ENCODE measurements at regions not wholly inside any gene's neighbourhood (a gene's known extent, or its start where the extent isn't known, plus 50 kb on each side); places are given as distances from the start of the nearest gene placed in this dataset.

- peaks cover 11% of the 10 kb centered on the region for H3K4me1 ChIP-seq (replicated peaks)
- H3K9me3 ChIP-seq (replicated peaks) = no peaks in the 10 kb centered on the region; the same call in 1 of the 2 replicates
- H3K27ac ChIP-seq = no peak overlapping the region
- DNase-seq (ENCODE audit: low read depth in 1 of 2, low spot score in 2 of 2) = no peak
- H3K36me3 ChIP-seq = no peaks in the 10 kb centered on the region
- no peak overlapping the region for H3K4me3 ChIP-seq
- H3K27me3 ChIP-seq (replicated peaks) = no peaks in the 10 kb centered on the region
Observed at GRCh38 chr10:44190541-44190940, 194.4 kb downstream of the CXCL12 start.

- Histone ChIP-seq H3K27me3 (replicated peaks) (no peaks in the 10 kb centered on the region), H3K36me3 (no peaks in the 10 kb centered on the region), H3K27ac (no peak overlapping the region), H3K4me3 (no peak overlapping the region), H3K4me1 (replicated peaks) (peaks cover 19% of the 10 kb centered on the region), H3K9me3 (replicated peaks) (no peaks in the 10 kb centered on the region; the same call in 1 of the 2 replicates)
- no peak for DNase-seq (ENCODE audit: low read depth in 1 of 2, low spot score in 2 of 2)
Observed at GRCh38 chr10:44186821-44187220, 198.1 kb downstream of the CXCL12 start.

DNA sequence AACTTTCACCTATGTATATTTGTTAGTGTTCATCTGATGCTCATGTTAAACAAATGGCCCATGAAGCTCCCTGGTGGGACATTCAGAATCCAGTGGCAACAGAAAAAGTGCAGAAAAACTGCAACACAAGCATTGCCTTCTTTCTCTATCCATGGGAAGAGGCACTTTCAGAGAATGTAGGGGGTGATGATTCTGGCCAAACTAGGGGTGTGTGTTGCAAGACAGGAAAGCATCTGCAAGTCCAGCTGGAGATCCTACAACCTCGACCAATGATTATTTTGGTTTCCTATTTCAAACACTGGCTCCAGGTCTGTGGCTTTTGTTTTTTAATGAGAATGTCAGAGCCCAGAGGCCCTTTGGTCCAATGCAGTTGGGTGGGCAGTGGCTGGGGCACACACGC lies 198.7 kb downstream of the CXCL12 start:
- H3K27ac ChIP-seq = no peak overlapping the region
- DNase-seq (ENCODE audit: low read depth in 1 of 2, low spot score in 2 of 2) = no peak
- H3K4me3 ChIP-seq = no peak overlapping the region

GRCh38 chr10:44185315-44185666 lies 199.6 kb downstream of the CXCL12 start:
- peaks cover 26% of the 10 kb centered on the region for H3K4me1 ChIP-seq (replicated peaks)
- H3K9me3 ChIP-seq (replicated peaks) = no peaks in the 10 kb centered on the region
- DNase-seq (ENCODE audit: low read depth in 1 of 2, low spot score in 2 of 2) = no peak
- no peaks in the 10 kb centered on the region for H3K36me3 ChIP-seq
- no peak overlapping the region for H3K27ac ChIP-seq
- no peak overlapping the region for H3K4me3 ChIP-seq
- no peaks in the 10 kb centered on the region for H3K27me3 ChIP-seq (replicated peaks)

More for the DNA sequence above, 198.7 kb downstream of the CXCL12 start:
- H3K36me3 ChIP-seq = no peaks in the 10 kb centered on the region
- no peaks in the 10 kb centered on the region for H3K27me3 ChIP-seq (replicated peaks)
- H3K4me1 ChIP-seq (replicated peaks) = peaks cover 19% of the 10 kb centered on the region
- no peaks in the 10 kb centered on the region; the same call in 1 of the 2 replicates for H3K9me3 ChIP-seq (replicated peaks)

DNA sequence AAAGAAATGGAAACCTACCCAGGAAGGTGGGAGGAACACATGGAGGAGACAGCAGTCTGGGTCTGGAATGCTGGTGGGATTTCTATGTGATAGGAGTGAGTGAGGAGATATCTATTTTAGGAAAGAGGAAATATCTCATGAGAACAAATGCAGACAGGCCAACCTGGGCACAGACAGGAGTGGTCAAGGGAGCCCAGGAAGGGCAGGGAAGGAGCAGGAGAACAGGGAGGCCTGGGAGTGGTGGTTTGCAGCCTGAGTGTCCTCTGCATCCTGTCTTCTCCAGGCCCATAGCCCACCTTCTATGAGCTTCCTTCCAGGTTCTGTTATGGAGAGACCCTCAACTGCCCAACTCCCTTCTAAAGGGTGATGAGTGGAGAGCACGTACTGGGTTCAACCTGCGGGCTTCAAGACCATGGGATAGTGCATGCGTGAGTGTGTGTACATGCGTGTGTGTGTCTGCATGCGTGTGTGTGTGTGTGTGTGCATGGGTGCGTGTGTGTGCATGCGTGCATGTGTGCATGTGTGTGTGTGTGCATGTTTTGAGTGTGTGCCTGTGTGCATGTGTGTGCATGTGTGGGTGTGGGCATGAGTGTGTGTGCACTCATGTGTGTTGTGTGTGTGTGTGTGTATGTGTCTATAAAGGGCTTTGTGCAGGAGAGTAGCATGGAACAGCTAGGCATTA lies 200.1 kb downstream of the CXCL12 start:
- peaks cover 31% of the 10 kb centered on the region for H3K4me1 ChIP-seq (replicated peaks)

GRCh38 chr10:44183667-44184632 lies 200.9 kb downstream of the CXCL12 start:
- DNase-seq (ENCODE audit: low read depth in 1 of 2, low spot score in 2 of 2) = peak in 1 of 2 experiments; percentile 67

More for the DNA sequence above, 200.1 kb downstream of the CXCL12 start:
- Histone ChIP-seq H3K9me3 (replicated peaks) (no peaks in the 10 kb centered on the region), H3K36me3 (no peaks in the 10 kb centered on the region), H3K27ac (no peak overlapping the region), H3K4me3 (no peak overlapping the region), H3K27me3 (replicated peaks) (no peaks in the 10 kb centered on the region)
- DNase-seq (ENCODE audit: low read depth in 1 of 2, low spot score in 2 of 2) = no peak

GRCh38 chr10:44182909-44183308 lies 202.0 kb downstream of the CXCL12 start:
- DNase-seq (ENCODE audit: low read depth in 1 of 2, low spot score in 2 of 2) = no peak
- Histone ChIP-seq H3K4me3 (no peak overlapping the region), H3K27ac (peak overlapping the region; percentile 21; the same call in 1 of the 2 replicates), H3K4me1 (replicated peaks) (peaks cover 35% of the 10 kb centered on the region), H3K27me3 (replicated peaks) (no peaks in the 10 kb centered on the region), H3K9me3 (replicated peaks) (no peaks in the 10 kb centered on the region), H3K36me3 (no peaks in the 10 kb centered on the region)

More at GRCh38 chr10:44183667-44184632, 200.9 kb downstream of the CXCL12 start:
- Histone ChIP-seq H3K4me1 (replicated peaks) (peaks cover 35% of the 10 kb centered on the region), H3K9me3 (replicated peaks) (no peaks in the 10 kb centered on the region), H3K27me3 (replicated peaks) (no peaks in the 10 kb centered on the region), H3K36me3 (no peaks in the 10 kb centered on the region), H3K4me3 (no peak overlapping the region), H3K27ac (peak overlapping the region; percentile 22)

DNA sequence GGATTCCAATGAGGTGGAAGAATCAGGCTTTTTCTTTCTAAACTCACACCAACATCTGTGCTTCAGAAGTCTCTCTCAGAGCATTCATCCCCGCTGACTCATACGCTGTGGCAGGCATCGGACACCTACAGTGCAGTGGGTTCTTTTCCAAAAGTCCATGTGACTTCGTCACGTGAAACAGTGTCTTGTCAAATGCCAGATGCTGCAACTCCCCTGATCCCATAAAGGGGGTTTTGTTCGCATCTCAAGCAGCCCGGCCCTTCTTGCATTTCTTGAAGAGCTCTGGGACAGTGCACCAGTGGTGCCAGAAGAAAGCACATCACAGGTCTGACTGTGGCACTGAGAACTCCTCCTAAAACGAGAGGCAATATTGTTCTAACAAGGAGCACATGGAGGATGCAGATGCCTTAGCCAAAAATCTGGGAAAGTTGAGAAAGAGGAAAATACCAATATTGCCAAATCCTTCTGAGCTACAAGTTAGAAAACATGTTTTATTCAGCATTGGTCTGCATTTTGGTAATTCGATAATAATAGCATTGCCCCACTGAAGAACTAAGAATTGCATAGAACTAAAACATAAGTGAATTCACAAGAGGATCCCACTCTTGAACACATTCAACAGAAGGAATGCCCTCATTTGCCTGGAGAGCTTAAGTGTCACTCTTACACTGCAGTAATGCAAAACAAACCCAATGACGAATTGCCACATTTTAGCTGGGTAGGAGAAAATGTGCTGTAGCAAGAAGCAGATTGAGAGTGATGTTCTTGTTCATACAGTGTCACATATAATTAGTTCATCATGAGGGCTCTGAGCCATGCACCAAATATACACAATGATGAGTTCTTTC lies 204.4 kb downstream of the CXCL12 start:
- Histone ChIP-seq H3K4me3 (no peak overlapping the region), H3K4me1 (replicated peaks) (peaks cover 35% of the 10 kb centered on the region), H3K36me3 (no peaks in the 10 kb centered on the region), H3K27ac (no peak overlapping the region), H3K9me3 (replicated peaks) (no peaks in the 10 kb centered on the region), H3K27me3 (replicated peaks) (no peaks in the 10 kb centered on the region)
- DNase-seq (ENCODE audit: low read depth in 1 of 2, low spot score in 2 of 2) = peak; percentile 60 to 75

- Histone ChIP-seq H3K4me3 (no peak overlapping the region), H3K36me3 (no peaks in the 10 kb centered on the region), H3K27me3 (replicated peaks) (no peaks in the 10 kb centered on the region), H3K9me3 (replicated peaks) (no peaks in the 10 kb centered on the region), H3K27ac (no peak overlapping the region), H3K4me1 (replicated peaks) (peaks cover 28% of the 10 kb centered on the region)
- DNase-seq (ENCODE audit: low read depth in 1 of 2, low spot score in 2 of 2) = no peak
Observed at GRCh38 chr10:44178856-44179255, 206.0 kb downstream of the CXCL12 start.

DNA sequence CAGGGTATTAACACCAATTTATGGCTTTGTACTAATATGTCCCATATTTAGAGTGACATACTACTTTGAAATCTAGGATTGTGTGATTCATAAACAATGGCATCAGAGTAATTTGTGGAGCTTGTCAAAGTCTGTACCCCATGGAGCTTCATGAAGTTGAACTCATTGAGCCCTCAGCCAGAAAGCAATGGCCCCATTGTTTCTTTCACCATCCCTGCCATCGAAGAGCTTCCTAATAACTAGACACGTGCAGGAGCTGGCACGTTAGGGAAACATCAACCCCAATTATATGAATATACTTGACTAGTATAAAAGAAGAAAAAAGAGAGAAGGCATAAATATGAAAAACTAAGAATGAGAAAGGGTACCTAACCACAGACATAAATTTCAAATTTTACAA lies 206.6 kb downstream of the CXCL12 start:
- Histone ChIP-seq H3K4me3 (no peak overlapping the region), H3K4me1 (replicated peaks) (peaks cover 22% of the 10 kb centered on the region), H3K36me3 (no peaks in the 10 kb centered on the region), H3K27ac (no peak overlapping the region), H3K9me3 (replicated peaks) (no peaks in the 10 kb centered on the region), H3K27me3 (replicated peaks) (no peaks in the 10 kb centered on the region)
- DNase-seq (ENCODE audit: low read depth in 1 of 2, low spot score in 2 of 2) = no peak

DNA sequence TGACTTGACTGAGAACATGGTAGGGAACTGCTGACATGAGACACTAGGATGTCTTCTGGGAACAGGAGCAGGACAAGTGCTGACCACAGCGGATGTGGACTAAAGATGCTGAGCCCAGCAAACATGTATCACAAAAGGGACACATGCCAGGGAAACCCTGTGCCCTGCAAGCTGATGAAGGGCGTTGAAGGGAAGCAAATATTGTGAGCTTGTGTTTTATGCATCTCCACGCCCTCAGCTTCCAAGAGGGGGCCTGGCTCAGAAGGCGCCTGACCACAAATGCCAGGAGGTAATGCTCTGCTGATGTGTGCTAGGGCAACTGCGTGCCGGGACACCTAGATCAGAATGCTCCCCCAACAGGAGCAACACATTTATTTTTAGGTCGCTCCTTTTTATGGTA lies 207.3 kb downstream of the CXCL12 start:
- H3K9me3 ChIP-seq (replicated peaks) = no peaks in the 10 kb centered on the region
- H3K27ac ChIP-seq = no peak overlapping the region
- no peak for DNase-seq (ENCODE audit: low read depth in 1 of 2, low spot score in 2 of 2)
- no peaks in the 10 kb centered on the region for H3K27me3 ChIP-seq (replicated peaks)
- no peak overlapping the region for H3K4me3 ChIP-seq
- H3K36me3 ChIP-seq = no peaks in the 10 kb centered on the region
- H3K4me1 ChIP-seq (replicated peaks) = peaks cover 16% of the 10 kb centered on the region

DNA sequence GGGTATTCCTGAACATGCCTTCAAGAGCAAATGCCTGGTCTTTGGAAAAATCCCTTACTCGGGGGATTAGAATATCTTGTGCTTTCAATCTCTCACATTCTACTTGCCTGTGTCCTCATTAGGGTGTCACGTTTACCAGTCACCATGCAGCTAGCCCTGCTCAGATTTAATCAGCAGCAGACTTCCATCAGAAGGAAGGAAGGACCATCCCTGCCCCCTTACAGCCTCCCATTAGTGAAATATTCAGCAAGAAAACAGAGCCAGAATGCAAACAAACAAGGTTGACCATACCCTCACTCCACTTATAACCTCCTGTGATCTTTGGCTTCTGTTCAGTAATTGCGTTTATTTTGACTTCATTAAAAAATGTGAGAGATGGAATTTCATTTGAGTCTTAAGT lies 208.6 kb downstream of the CXCL12 start:
- Histone ChIP-seq H3K36me3 (no peaks in the 10 kb centered on the region), H3K4me3 (no peak overlapping the region), H3K27me3 (replicated peaks) (no peaks in the 10 kb centered on the region), H3K9me3 (replicated peaks) (no peaks in the 10 kb centered on the region), H3K27ac (no peak overlapping the region), H3K4me1 (replicated peaks) (peaks cover 16% of the 10 kb centered on the region)
- DNase-seq (ENCODE audit: low read depth in 1 of 2, low spot score in 2 of 2) = no peak

DNA sequence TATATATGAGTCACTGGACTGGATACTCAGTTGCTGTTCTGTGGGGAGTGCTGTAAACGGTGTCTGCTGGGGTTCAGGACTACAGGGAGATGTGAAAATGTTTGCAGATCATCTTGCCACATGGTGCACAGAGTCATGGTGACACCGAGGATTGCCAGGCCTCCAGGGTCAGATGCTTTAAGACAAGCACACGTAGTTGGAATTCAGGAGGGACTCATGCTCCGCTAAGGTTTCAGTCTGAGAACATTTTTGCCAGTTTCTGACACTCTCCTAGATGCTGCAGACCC lies 211.3 kb downstream of the CXCL12 start:
- H3K27ac ChIP-seq = no peak overlapping the region
- H3K9me3 ChIP-seq (replicated peaks) = no peaks in the 10 kb centered on the region
- no peaks in the 10 kb centered on the region for H3K27me3 ChIP-seq (replicated peaks)
- H3K4me3 ChIP-seq = no peak overlapping the region
- no peaks in the 10 kb centered on the region for H3K36me3 ChIP-seq
- no peaks in the 10 kb centered on the region; the same call in 1 of the 2 replicates for H3K4me1 ChIP-seq (replicated peaks)
- DNase-seq (ENCODE audit: low read depth in 1 of 2, low spot score in 2 of 2) = no peak

All from SJSA1 (cell line).